HG02970 (cell line): ENCODE measurements at regions not wholly inside any gene's neighbourhood (a gene's known extent, or its start where the extent isn't known, plus 50 kb on each side); places are given as distances from the start of the nearest gene placed in this dataset.

Source experiments
- ATAC-seq: cut with Tn5 transposase; IDR thresholded peaks from one replicate; pipeline ENCODE4 v1.9.1; 2021; ENCODE audit warnings: mild to moderate bottlenecking, moderate library complexity, moderate number of reproducible peaks; ENCODE audit not compliant: unreplicated experiment, low FRiP score

DNA sequence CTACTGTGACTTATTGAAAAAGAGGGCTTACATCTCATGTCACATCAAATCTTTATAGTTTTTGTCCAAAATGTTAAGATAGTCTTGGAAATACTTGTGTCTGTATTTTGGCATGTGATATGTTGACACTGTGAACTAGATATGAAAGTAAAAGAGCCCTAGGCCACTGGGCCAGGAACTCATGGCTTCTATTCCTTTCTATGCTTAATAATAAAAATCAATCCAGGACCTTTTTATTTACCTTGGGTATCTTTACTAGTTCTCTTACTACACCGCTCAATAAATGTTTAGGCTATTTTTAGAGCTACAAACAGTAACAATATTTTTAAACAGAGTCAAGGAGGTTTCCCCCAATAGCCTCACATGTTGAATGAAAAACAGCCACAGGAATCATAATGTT lies 348.6 kb upstream of the SLC24A2 start:
- ATAC-seq: no peak

DNA sequence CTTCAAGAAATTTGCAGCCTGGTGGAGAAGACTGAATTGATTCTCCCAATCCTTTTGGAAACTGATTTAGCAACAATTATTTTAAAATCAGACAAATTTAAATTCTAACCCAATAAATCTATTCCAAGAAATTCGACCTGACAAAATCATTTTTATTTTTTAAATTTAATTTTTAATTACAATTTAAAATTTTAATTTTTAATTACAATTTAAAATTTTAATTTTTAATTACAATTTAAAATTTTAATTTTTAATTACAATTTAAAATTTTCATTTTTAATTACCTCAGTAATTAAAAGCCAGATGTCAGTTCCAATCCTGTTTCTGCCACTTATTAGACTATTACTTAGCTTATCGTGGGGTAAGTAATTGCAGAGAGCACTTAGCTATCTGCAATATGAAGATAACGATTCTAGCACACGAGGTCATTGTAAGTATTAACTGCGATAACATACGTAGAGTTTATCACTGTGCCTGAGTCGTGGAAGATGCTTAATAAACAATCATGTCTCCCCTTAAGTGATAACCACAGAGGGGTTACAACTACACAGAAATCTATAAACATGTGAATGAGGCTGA lies 346.4 kb upstream of the SLC24A2 start:
- ATAC-seq: no peak

DNA sequence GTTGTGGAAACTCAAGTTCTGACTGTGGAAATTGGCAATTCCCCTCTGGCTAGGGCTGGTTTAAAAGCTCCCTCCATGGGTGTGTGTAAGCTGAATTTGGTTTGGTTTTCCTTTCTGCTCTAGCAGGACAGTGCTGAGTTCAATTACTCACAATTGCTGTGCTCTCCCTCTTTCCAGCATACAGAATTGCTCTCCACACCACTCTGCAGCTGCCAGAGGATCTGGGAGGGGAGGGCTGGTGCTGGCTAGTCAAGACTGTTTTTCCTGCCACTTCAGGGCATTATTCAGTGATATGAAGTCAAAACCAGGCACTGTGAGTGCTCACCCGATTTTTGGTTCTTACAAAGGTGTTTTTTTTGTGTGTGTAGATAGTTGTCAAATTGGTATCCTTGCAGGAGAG lies 336.9 kb upstream of the SLC24A2 start:
- ATAC-seq: no peak

DNA sequence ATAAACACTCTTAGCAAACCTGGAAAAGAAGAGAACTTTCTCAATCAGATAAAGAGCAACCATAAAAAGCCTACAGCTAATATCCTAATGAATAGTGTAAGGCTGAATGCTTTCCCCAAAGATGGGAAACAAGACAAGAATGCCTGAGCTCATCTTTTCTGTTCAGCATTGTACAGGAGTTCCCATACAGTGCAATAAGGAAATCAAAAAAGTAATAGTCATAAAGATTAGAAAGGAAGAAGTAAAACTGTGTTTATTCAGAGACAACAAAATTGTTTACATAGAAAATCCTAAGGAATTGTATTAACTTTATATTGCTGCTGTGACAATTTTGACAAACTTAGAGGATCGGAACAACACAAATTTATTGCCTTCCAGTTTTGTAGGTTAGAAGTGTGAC lies 330.7 kb upstream of the SLC24A2 start:
- no peak for ATAC-seq

DNA sequence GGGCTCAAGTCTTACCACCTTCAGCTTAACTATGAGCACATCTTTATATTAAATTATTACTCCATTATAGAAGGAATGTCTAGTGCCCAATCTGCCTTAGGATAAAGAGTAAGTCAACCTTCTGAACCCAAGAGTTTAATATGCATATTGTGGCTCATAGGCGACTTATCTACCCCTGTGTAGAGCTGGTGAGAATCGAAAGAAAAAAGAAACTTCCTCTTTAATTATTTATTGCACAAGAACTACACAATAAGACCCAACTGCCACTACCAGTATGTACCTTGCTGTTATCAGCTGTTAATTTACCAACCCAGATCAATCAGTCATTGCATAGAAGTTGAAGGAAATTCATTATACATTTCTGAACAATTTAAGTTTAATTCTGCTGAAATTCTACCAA lies 329.1 kb upstream of the SLC24A2 start:
- no peak for ATAC-seq

DNA sequence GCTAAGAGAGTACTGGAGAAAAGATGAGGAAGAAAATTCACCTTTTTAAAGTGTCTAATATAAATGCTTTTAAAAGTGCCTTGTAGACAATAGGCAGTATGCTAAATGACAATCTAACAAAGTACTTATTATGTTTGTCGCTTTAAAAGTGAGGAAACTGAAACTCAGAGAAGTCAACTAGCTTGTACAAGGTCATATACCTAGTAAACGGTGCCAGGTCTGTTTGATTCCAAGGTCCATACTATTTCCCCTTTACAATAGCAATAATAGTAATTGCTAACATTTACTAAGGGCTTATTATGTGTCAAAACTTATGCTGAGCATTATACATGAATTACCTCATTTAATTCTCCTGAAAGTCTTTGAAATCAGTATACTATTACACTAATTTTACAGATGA lies 328.6 kb upstream of the SLC24A2 start:
- no peak for ATAC-seq

DNA sequence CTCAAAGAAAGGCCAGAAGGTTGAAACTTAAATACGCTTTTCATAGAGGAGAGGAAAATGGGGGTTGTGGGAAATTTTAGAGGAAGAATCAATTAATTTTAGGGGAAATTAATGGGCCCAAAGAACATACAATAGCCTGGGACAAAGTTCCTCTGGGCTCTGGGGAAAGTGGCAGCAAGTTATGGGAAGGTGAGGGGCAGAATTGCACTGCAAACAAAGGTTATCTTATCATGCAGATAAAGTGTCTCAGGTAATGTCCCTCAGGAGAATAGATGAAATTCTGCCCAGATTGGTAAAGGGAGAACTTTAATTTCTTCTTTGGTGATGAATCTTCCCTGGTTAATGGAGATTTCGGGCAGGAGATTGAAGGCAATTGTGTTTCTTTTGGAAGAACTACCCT lies 326.1 kb upstream of the SLC24A2 start:
- ATAC-seq: no peak

DNA sequence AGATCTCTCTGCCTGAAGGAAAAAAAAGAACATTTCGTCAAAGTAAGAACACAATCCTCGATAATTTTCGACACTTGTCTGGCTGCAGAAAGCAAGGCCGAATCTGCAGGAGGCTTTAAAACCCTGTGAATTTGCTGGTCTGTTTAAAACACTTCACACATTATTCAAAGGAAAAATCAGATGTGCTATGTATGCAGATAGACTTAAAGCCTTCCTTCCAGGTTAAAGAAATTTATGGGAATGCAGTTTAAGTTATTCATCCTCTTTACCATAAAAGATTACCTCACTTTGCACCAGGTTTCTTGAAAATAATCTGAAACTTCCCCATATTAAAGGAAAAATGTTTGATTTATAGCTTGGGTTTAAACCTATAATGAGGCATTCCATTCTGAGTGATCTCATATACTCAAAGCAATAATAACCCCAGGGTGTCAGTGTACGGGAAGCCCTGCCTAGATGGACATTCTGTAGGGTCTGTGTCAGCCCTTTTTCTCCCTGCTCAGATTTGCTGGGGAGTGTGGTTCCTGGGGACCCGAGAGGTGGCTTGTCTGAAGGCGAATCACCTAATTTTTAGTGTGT lies 323.5 kb upstream of the SLC24A2 start:
- ATAC-seq: no peak

DNA sequence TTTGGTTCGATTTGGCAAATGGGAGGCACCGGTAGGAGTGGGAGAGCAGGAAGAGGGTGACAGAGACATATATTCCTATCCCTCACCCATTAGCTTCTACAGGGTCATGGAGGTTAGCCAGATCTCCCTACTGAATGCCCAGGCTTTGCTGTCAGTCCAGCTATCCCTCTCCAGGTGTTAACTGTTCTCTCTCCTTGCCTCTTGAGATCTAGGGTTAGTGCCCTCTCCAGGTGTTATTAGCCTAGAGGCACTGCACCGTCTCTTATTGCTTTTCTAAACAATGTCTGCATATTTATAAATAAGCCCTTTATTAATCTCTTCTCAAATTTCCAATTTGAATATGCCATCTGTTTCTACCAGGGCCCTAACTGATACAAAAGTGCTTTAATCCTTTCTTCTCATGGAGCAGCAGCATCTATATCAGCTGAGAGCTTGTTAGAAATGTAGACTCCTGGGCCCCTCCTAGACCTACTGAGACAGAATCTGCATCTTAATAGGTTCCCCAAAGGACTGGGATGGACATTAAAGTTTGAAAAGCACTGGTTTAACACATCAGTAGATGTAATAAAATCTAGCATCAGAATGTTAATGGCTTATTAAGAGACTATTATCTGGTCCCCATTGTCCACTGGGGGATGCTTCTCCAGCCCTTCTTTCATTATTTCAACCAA lies 322.5 kb upstream of the SLC24A2 start:
- no peak for ATAC-seq

DNA sequence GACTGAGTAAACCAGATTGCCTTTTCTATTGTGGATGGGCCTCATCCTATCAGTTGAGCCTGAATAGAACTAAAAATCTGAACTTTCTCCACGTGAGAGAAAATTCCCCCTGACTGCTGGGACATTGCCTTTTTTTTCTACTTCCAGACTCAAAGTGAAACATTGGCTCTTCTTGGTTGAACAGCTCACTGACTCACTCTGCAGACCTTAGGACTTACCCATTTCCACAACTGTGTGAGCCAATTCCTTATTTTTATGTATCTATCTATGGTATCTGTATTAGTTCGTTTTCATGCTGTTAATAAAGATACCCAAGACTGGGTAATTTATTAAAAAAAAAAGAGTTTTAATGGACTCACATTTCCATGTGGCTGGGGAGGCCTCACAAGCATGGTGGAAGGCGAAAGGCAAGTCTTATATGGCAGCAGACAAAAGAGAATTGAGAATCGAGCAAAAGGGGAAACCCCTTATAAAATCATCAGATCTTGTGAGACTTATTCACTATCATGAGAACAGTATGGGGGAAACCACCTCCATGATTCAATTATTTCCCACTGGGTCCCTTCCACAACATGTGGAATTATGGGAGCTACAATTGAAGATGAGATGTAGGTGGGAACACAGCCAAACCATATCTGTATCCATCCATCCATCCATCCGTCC lies 306.7 kb upstream of the SLC24A2 start:
- ATAC-seq: no peak

DNA sequence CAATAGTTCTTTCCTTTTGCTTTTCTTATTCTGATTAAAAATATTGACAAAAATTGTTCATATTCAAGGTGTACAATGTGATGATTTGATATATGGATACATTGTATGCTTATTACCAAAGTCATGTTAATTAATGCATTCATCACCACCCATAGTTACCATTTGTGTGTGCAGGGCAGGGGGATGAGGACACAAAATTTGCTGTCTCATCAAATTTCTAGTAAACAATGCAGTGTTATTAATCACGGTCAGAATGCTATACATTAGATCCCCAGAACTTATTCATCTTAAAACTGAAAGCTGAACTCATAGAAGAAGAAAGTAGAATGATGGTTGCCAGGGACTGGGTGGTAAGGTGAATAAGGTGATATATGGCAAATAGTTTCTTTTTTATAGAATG lies 303.7 kb upstream of the SLC24A2 start:
- no peak for ATAC-seq

DNA sequence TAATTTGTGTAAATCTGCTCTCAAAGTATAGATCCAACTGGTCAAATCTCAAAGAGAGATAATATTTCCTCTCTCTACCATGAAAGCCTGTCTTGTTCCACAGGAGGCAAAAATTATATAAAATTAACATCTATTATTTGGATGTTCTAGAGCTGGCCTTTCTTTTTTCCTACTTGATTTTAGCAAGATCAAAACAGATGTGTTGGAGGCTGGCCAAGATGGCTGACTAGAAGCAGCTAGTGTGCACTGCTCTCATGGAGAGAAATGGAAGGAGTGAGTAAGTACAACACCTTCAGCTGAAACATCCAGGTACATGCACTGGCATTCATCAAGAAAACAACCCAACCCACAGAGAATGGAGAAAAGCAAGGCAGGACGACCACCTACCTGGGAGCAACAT lies 298.6 kb upstream of the SLC24A2 start:
- ATAC-seq: no peak

DNA sequence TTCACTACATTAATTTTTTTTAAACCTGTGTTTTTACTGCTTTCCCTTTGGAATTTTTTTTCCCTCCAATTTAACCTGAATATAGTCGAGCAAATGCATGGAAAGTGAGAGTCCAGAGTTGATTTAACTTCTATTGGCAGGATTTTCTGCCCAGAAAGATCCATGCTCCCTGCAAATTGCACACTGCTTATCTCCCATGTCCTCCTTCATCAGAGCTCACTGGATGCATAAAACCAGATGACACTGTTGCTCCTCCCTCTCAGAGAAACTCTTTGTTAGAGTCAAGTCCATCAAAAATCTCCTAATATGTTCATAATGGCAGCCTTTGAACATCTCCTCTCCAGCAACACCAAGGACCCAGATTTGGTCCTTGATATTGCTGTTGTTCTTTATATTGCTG lies 297.0 kb upstream of the SLC24A2 start:
- ATAC-seq: no peak

DNA sequence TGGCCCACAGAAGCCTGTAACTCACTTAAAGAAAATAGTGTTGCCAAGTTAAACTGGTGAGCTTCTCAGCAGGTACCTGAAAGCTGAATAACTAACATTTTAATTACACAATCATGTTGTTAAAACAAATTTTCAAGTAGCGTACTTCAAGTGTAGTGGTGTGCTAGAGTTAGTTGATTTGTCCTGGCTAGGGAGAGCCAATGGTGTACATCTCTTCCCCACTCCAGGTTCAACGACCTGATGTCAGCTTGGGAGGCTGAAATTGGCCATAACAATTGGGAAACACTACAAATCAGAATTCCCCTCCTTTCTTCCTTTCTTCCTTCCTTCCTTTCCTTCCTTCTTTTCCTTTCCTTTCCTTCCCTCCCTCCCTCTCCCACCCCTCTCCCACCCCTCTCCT lies 295.3 kb upstream of the SLC24A2 start:
- ATAC-seq: no peak

DNA sequence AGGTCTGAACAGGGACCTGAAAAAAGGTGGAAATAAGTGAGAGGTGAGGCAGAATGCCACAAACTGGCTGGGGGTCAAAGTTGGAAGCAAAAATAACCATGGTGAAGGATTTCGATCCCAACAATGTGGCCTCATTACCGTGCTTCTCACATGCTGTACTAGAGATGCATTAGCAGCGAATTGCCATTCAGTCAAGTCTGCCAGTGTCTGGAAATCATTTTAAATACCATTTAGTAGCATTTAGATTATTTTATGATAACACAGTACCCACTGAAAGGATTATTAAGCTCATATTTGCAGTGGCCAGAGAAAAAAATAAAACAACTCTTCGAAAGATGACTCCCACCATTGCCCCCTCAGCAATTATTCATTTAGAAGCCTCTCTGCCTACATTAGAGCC lies 294.6 kb upstream of the SLC24A2 start:
- no peak for ATAC-seq

DNA sequence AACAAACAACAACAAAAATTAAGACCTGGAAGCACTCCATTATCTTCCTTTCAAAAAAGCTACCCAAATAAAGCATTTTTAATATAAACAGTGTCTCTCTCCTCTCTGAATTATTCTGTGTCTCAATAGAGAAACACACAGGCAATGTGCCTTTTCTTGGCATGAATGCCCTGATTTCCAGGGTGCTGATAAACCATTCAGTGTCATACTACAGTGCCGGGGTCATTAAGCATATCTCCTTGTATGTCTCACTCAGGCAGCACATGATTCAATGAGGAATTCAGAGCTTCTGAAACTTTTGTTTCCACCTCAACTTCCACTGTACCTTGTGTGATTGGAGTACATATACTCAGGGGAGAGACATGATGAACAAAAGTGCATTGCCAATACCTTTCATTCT lies 294.0 kb upstream of the SLC24A2 start:
- ATAC-seq: no peak

DNA sequence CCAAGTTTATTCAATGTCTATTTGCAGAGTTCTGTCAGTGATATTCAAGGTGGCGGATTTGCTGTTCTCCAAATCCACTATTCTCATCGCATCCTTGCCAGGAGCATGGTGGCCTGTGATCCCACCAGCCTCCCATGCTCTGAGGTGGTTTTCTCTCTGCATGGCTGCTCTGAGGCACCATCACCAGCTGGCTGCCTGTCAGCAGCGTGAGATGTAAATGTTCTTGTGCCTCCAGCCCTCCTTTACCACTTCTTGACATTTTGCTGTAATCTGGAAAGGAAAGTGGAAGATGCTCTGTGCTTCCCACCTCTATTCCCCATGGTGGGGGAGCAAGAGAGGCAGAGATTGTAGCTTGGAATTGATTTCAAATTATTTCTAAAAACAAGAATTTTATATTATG lies 293.6 kb upstream of the SLC24A2 start:
- no peak for ATAC-seq

DNA sequence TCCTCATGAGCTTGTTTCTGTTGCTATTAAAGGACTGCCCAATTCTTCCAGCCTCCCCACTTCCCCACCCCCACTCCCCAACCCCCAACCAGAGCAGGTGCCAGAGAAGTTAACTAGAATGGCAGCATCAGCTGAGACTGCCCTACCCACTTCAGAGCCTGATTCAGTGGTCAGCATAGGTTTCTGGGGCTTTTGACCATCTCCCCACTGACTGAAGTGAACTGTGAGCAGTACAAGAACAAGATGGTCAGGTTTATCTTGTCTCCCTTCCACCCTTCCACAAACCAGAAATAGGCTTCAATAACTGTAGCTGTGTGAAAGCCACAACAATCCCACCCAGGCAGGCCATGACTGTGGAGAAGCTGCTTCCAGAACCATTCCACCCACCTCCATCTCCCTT lies 289.4 kb upstream of the SLC24A2 start:
- ATAC-seq: no peak

DNA sequence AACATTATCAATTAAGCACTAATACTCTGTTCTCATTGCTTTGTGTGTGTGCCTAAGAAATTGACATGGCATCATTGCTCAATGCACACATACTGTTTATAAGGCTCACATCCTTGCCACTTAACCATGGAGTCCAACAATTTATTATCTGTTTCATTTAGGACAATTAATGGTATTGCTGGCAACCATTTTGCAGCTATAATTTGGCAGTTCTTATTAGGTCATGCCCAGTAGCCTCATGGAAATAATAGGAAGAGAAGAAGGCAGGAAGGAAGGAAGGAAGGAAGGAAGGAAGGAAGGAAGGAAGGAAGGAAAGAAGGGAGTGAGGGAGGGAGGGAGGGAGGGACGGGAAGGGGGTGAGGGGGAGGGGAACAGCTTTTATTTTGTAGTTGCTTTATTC lies 285.5 kb upstream of the SLC24A2 start:
- ATAC-seq: no peak

DNA sequence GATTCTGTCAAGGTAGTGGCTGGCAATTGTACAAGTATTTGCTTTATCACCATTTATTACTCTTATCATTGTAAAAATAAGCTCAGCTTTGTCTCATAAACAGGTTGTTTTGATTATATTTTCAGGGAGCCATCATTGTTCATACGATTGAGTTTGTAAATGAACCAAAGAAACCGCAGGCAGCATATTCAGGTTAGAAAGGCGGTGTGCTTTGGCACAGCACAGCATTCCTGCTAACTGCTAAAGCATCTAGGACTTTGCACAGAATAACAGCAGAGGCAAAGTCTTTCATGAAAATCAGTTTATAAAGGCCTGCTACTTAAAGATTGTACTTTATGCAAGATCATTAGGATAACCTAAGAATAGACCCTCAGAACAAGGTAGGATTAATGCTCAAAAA lies 281.5 kb upstream of the SLC24A2 start:
- no peak for ATAC-seq

DNA sequence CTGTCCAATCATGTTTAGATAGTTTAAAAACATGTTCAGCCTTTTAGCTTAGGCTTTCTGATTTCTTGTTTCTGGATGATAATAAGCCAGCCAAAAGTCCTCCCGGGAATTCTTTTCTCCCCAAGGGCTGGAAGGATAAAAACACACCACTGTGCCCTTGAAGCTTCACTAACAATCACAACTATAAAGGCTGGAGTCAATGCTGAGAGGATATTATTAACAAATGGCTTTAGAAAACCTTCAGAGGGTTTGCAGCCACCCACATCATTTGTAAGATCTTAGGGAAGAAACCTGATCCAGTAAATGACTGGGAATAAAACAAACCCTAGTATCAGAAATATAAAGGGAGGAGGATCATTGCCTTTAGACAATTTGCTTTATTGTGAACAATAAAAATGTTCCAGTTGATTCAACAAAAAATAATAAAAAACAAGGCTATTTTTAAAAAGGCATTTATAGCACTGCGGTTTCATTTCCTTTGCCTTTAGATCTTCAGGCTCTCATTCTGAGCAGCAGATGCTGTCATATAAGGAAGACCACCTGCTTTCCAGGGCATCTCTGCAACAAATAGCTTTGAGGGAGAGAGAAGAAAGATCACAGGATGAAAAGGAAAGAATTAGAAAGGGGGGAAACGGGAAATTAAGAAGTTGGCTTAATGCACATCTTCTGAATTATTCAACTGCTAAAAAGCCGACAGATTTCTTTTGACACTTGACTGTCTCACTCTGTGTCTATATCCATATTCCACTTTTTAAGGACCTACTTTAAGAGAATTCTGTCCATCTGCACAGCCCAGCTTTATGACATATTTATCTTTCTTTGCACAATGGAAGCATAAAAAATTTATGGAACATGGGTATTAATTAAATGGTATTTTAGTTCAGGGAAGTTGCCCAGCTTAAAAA lies 277.2 kb upstream of the SLC24A2 start:
- no peak for ATAC-seq
